WTC11 (cell line): ENCODE measurements at regions not wholly inside any gene's neighbourhood (a gene's known extent, or its start where the extent isn't known, plus 50 kb on each side); places are given as distances from the start of the nearest gene placed in this dataset.

Experiments
- ATAC-seq: fragments of 200-7000 bp; cut with Tn5 transposase; 2 replicates; pipeline ENCODE4 v1.10.0; 2021; ENCODE audit warnings: mild to moderate bottlenecking, moderate library complexity
- CTCF ChIA-PET: fragments of 300-600 bp; sonication (Branson Sonifier 250); formaldehyde crosslinking; loops from one replicate; lab custom pipeline; 2021; ENCODE audit warnings: antibody characterized with exemption; lab: Charles Lee
- POLR2A ChIA-PET: fragments of 350-600 bp; sonication (Branson Sonifier 250); formaldehyde crosslinking; loops from one replicate; lab custom pipeline; 2021; ENCODE audit warnings: antibody characterized with exemption; lab: Charles Lee
- DNase-seq: peaks from one replicate; pipeline ENCODE4 v3.0.0; 2021; ENCODE audit warnings: low spot score
- H3K27ac Mint-ChIP-seq: 2 replicates; pipeline ENCODE4 v1.8.0; 2021; ENCODE audit warnings: mixed read lengths
- H3K27me3 Mint-ChIP-seq: 2 replicates; pipeline ENCODE4 v1.8.0; 2021; ENCODE audit warnings: low read depth, mild to moderate bottlenecking, moderate library complexity, mixed read lengths
- H3K36me3 Mint-ChIP-seq: 2 replicates; pipeline ENCODE4 v1.8.0; 2021; ENCODE audit warnings: mixed read lengths
- H3K4me1 Mint-ChIP-seq: 2 replicates; pipeline ENCODE4 v1.8.0; 2022; ENCODE audit warnings: mixed read lengths
- H3K4me3 Mint-ChIP-seq: 2 replicates; pipeline ENCODE4 v1.8.0; 2021; ENCODE audit warnings: mild to moderate bottlenecking, moderate library complexity, mixed read lengths
- H3K9me3 Mint-ChIP-seq: 2 replicates; pipeline ENCODE4 v1.8.0; 2021; ENCODE audit warnings: mixed read lengths
- CBFB ChIP-seq: sonication (generic); formaldehyde crosslinking; IDR thresholded peaks from 2 replicates; pipeline ENCODE4 v1.8.1; 2022; ENCODE audit warnings: mild to moderate bottlenecking, low read depth, missing genetic modification reagents
- CREM ChIP-seq: sonication (generic); formaldehyde crosslinking; IDR thresholded peaks from 2 replicates; pipeline ENCODE4 v1.8.1; 2022; ENCODE audit warnings: mild to moderate bottlenecking, missing genetic modification reagents, moderate library complexity
- EMX1 ChIP-seq: fragments of 250-450 bp; sonication (Bioruptor Pico); IDR thresholded peaks from 2 replicates; pipeline ENCODE4 v1.8.0; 2021; ENCODE audit warnings: mild to moderate bottlenecking
- TEAD1 ChIP-seq: sonication (generic); formaldehyde crosslinking; IDR thresholded peaks from 2 replicates; pipeline ENCODE4 v1.8.0; 2022; ENCODE audit warnings: mild to moderate bottlenecking, missing genetic modification reagents
- ZNF317 ChIP-seq: sonication (generic); formaldehyde crosslinking; IDR thresholded peaks from 2 replicates; pipeline ENCODE4 v1.8.1; 2023; ENCODE audit warnings: low read depth, mild to moderate bottlenecking, moderate library complexity, missing genetic modification reagents, borderline replicate concordance
- TF ChIP-seq, protein P1 (sequence below): sonication (generic); formaldehyde crosslinking; IDR thresholded peaks from 2 replicates; pipeline ENCODE4 v1.8.1; 2022; ENCODE audit warnings: low read depth, missing genetic modification reagents, borderline replicate concordance
- TF ChIP-seq, protein P2 (sequence below): sonication (generic); formaldehyde crosslinking; IDR thresholded peaks from 2 replicates; pipeline ENCODE4 v1.8.1; 2023; ENCODE audit warnings: mild to moderate bottlenecking, missing genetic modification reagents, borderline replicate concordance
- TF ChIP-seq, protein P3 (sequence below): sonication (generic); formaldehyde crosslinking; IDR thresholded peaks from 2 replicates; pipeline ENCODE4 v1.8.1; 2023; ENCODE audit warnings: mild to moderate bottlenecking, missing genetic modification reagents, moderate library complexity
- TF ChIP-seq, protein P4 (sequence below): sonication (generic); formaldehyde crosslinking; IDR thresholded peaks from 2 replicates; pipeline ENCODE4 v1.8.0; 2023; ENCODE audit warnings: missing genetic modification reagents, mild to moderate bottlenecking, borderline replicate concordance
- TF ChIP-seq, protein P5 (sequence below): sonication (generic); formaldehyde crosslinking; IDR thresholded peaks from 2 replicates; pipeline ENCODE4 v1.8.1; 2022; ENCODE audit warnings: missing genetic modification reagents, borderline replicate concordance
- TF ChIP-seq, protein P6 (sequence below): sonication (generic); formaldehyde crosslinking; conservative IDR thresholded peaks from 2 replicates; pipeline ENCODE4 v1.8.1; 2022; ENCODE audit warnings: mild to moderate bottlenecking, missing genetic modification reagents

DNA sequence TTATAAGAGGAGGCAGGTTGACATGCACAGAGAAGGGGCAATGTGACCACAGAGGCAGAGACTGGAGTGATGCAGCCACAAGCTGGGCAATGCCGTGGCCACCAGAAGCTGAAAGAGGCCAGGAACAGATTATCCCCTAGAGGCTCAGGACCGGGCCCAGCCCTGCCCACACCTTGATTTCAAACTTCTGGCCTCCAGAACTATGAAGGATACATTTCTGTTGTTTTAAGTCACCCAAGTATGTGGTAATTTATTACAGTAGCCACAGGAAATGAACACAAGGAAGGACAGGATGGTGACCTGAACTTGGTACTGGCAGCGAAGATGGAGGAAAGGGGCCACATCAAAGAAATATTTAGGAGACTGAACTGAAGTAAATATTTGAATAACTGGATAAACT lies 66.8 kb upstream of the RIOK3 start:
- Mint-ChIP-seq H3K9me3 (no peaks in the 10 kb centered on the region), H3K4me3 (no peak overlapping the region), H3K36me3 (peaks cover 3% of the 10 kb centered on the region), H3K4me1 (no peaks in the 10 kb centered on the region), H3K27ac (no peak overlapping the region), H3K27me3 (no peaks in the 10 kb centered on the region)
- ChIA-PET POLR2A (no interaction called here), CTCF (no interaction called here)
- no peak for ATAC-seq
- no peak for DNase-seq
- TF ChIP-seq, protein P1, sequence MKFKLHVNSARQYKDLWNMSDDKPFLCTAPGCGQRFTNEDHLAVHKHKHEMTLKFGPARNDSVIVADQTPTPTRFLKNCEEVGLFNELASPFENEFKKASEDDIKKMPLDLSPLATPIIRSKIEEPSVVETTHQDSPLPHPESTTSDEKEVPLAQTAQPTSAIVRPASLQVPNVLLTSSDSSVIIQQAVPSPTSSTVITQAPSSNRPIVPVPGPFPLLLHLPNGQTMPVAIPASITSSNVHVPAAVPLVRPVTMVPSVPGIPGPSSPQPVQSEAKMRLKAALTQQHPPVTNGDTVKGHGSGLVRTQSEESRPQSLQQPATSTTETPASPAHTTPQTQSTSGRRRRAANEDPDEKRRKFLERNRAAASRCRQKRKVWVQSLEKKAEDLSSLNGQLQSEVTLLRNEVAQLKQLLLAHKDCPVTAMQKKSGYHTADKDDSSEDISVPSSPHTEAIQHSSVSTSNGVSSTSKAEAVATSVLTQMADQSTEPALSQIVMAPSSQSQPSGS (CRISPR knock-in tag) = no peak
- TF ChIP-seq, protein P2, sequence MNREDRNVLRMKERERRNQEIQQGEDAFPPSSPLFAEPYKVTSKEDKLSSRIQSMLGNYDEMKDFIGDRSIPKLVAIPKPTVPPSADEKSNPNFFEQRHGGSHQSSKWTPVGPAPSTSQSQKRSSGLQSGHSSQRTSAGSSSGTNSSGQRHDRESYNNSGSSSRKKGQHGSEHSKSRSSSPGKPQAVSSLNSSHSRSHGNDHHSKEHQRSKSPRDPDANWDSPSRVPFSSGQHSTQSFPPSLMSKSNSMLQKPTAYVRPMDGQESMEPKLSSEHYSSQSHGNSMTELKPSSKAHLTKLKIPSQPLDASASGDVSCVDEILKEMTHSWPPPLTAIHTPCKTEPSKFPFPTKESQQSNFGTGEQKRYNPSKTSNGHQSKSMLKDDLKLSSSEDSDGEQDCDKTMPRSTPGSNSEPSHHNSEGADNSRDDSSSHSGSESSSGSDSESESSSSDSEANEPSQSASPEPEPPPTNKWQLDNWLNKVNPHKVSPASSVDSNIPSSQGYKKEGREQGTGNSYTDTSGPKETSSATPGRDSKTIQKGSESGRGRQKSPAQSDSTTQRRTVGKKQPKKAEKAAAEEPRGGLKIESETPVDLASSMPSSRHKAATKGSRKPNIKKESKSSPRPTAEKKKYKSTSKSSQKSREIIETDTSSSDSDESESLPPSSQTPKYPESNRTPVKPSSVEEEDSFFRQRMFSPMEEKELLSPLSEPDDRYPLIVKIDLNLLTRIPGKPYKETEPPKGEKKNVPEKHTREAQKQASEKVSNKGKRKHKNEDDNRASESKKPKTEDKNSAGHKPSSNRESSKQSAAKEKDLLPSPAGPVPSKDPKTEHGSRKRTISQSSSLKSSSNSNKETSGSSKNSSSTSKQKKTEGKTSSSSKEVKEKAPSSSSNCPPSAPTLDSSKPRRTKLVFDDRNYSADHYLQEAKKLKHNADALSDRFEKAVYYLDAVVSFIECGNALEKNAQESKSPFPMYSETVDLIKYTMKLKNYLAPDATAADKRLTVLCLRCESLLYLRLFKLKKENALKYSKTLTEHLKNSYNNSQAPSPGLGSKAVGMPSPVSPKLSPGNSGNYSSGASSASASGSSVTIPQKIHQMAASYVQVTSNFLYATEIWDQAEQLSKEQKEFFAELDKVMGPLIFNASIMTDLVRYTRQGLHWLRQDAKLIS (CRISPR knock-in tag) = no peak
- TF ChIP-seq CBFB (CRISPR knock-in tag) (no peak), CREM (CRISPR knock-in tag) (no peak), TEAD1 (no peak)
- TF ChIP-seq, protein P3, sequence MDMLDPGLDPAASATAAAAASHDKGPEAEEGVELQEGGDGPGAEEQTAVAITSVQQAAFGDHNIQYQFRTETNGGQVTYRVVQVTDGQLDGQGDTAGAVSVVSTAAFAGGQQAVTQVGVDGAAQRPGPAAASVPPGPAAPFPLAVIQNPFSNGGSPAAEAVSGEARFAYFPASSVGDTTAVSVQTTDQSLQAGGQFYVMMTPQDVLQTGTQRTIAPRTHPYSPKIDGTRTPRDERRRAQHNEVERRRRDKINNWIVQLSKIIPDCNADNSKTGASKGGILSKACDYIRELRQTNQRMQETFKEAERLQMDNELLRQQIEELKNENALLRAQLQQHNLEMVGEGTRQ (CRISPR knock-in tag) = no peak
- TF ChIP-seq, all 79 proteins: peak for 0

DNA sequence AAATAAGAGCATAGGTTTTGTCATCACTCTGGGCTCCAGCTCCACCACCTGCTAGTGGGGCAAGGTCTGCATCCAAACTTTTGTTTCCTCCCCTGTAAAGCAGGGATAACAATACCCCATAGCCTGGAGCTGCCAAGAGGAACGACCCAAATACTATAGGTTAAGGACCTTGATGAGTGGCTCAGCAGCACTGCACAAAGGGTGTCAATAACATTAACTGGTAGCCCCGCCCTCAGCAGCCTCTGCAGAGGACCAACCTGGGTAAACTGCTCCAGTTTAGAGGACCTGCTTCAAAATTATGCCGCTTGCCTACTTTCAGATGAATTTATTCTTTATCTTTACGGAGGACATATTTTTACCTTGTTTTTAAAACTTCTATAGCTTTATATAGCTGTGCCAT lies 65.8 kb upstream of the RIOK3 start:
- ChIA-PET POLR2A (no interaction called here), CTCF (interaction anchor here (1.1 kb wide), 1 partner anchor 8 kb away, joined by 4 read pairs; no protein-coding TSS in a partner anchor)
- Mint-ChIP-seq H3K9me3 (no peaks in the 10 kb centered on the region), H3K27me3 (no peaks in the 10 kb centered on the region), H3K4me1 (no peaks in the 10 kb centered on the region), H3K4me3 (no peak overlapping the region), H3K27ac (no peak overlapping the region), H3K36me3 (peaks cover 3% of the 10 kb centered on the region)
- DNase-seq = no peak
- TF ChIP-seq, protein P4, sequence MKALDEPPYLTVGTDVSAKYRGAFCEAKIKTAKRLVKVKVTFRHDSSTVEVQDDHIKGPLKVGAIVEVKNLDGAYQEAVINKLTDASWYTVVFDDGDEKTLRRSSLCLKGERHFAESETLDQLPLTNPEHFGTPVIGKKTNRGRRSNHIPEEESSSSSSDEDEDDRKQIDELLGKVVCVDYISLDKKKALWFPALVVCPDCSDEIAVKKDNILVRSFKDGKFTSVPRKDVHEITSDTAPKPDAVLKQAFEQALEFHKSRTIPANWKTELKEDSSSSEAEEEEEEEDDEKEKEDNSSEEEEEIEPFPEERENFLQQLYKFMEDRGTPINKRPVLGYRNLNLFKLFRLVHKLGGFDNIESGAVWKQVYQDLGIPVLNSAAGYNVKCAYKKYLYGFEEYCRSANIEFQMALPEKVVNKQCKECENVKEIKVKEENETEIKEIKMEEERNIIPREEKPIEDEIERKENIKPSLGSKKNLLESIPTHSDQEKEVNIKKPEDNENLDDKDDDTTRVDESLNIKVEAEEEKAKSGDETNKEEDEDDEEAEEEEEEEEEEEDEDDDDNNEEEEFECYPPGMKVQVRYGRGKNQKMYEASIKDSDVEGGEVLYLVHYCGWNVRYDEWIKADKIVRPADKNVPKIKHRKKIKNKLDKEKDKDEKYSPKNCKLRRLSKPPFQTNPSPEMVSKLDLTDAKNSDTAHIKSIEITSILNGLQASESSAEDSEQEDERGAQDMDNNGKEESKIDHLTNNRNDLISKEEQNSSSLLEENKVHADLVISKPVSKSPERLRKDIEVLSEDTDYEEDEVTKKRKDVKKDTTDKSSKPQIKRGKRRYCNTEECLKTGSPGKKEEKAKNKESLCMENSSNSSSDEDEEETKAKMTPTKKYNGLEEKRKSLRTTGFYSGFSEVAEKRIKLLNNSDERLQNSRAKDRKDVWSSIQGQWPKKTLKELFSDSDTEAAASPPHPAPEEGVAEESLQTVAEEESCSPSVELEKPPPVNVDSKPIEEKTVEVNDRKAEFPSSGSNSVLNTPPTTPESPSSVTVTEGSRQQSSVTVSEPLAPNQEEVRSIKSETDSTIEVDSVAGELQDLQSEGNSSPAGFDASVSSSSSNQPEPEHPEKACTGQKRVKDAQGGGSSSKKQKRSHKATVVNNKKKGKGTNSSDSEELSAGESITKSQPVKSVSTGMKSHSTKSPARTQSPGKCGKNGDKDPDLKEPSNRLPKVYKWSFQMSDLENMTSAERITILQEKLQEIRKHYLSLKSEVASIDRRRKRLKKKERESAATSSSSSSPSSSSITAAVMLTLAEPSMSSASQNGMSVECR = no peak
- no peak for TF ChIP-seq TEAD1
- TF ChIP-seq, protein P5, sequence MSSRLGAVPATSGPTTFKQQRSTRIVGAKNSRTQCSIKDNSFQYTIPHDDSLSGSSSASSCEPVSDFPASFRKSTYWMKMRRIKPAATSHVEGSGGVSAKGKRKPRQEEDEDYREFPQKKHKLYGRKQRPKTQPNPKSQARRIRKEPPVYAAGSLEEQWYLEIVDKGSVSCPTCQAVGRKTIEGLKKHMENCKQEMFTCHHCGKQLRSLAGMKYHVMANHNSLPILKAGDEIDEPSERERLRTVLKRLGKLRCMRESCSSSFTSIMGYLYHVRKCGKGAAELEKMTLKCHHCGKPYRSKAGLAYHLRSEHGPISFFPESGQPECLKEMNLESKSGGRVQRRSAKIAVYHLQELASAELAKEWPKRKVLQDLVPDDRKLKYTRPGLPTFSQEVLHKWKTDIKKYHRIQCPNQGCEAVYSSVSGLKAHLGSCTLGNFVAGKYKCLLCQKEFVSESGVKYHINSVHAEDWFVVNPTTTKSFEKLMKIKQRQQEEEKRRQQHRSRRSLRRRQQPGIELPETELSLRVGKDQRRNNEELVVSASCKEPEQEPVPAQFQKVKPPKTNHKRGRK = no peak
- no peak for TF ChIP-seq EMX1 (CRISPR knock-in tag)
- no peak for TF ChIP-seq ZNF317 (CRISPR knock-in tag)
- TF ChIP-seq, protein P6, sequence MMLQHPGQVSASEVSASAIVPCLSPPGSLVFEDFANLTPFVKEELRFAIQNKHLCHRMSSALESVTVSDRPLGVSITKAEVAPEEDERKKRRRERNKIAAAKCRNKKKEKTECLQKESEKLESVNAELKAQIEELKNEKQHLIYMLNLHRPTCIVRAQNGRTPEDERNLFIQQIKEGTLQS (CRISPR knock-in tag) = no peak
- TF ChIP-seq CREM (CRISPR knock-in tag) = no peak
- ATAC-seq = peak; percentile 64
